A673 (cell line): ENCODE measurements at regions not wholly inside any gene's neighbourhood (a gene's known extent, or its start where the extent isn't known, plus 50 kb on each side); places are given as distances from the start of the nearest gene placed in this dataset.

ENCODE experiments used
- EZH2 ChIP-seq: fragments of 200-600 bp; sonication (generic); IDR thresholded peaks from 2 replicates; pipeline ENCODE4 v1.6.1; 2017; ENCODE audit warnings: borderline replicate concordance, low read depth, mild to moderate bottlenecking, mixed read lengths, antibody characterized with exemption, low read length; ENCODE audit not compliant: poor library complexity, severe bottlenecking
- TF ChIP-seq, protein P1 (sequence below): fragments of 300-800, 200-600 bp; sonication (generic); conservative IDR thresholded peaks from 2 replicates; pipeline ENCODE4 v1.5.1; 2017; ENCODE audit warnings: low read depth, mild to moderate bottlenecking, antibody characterized with exemption, low read length, moderate library complexity, mixed read lengths

DNA sequence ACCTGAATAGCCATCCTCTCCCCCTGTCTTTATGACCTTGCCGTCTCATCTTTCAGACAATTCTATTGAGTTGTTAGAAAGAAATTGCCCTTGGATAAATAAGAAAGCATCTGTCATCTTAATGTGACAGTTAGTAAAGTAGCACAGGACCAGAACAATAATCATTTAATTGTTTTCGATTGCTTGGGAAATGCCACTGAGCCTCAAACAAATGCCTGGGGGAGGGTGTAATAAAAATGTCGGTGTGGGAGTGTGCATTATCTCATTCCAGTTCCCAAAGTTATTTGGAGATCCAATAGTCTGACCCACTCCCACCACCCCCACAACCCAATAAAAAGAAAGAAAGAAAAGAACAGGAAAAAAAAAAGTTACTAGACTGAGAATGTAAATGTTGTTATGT lies 509.3 kb upstream of the LRRC7 start:
- TF ChIP-seq, protein P1, sequence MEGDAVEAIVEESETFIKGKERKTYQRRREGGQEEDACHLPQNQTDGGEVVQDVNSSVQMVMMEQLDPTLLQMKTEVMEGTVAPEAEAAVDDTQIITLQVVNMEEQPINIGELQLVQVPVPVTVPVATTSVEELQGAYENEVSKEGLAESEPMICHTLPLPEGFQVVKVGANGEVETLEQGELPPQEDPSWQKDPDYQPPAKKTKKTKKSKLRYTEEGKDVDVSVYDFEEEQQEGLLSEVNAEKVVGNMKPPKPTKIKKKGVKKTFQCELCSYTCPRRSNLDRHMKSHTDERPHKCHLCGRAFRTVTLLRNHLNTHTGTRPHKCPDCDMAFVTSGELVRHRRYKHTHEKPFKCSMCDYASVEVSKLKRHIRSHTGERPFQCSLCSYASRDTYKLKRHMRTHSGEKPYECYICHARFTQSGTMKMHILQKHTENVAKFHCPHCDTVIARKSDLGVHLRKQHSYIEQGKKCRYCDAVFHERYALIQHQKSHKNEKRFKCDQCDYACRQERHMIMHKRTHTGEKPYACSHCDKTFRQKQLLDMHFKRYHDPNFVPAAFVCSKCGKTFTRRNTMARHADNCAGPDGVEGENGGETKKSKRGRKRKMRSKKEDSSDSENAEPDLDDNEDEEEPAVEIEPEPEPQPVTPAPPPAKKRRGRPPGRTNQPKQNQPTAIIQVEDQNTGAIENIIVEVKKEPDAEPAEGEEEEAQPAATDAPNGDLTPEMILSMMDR: no peak
- TF ChIP-seq EZH2: no peak
